ENCODE measurements at regions not wholly inside any gene's neighbourhood (a gene's known extent, or its start where the extent isn't known, plus 50 kb on each side); places are given as distances from the start of the nearest gene placed in this dataset.

- no peak for DNase-seq
Observed at GRCh38 chr2:180190851-180191250, 183.8 kb upstream of the CWC22 start.

GRCh38 chr2:180187611-180188010, 180.5 kb upstream of the CWC22 start:
- no peak for DNase-seq

DNA sequence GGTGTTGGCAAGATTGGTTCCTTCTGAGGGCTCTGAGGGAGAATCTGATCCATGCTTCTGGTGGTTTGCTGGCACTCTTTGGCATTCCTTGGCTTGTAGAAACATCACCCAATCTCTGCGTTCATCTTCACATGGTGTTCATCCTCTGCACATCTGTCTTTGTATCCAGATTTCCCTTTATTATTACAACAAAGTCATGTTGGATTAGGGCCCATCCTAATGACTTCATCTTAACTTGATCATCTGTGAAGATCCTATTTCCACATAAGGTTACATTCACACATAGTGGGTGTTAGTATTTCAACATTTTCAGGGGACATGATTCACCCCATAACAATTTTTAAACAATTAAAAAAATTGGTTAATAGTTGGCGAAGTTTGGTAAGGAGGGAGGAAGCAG, 177.4 kb upstream of the CWC22 start:
- no peak for DNase-seq

GRCh38 chr2:180180511-180180910, 173.4 kb upstream of the CWC22 start:
- DNase-seq = no peak

- DNase-seq = no peak
Observed at GRCh38 chr2:180177534-180177933, 170.4 kb upstream of the CWC22 start.

GRCh38 chr2:180175736-180176135, 168.6 kb upstream of the CWC22 start:
- DNase-seq = no peak

DNA sequence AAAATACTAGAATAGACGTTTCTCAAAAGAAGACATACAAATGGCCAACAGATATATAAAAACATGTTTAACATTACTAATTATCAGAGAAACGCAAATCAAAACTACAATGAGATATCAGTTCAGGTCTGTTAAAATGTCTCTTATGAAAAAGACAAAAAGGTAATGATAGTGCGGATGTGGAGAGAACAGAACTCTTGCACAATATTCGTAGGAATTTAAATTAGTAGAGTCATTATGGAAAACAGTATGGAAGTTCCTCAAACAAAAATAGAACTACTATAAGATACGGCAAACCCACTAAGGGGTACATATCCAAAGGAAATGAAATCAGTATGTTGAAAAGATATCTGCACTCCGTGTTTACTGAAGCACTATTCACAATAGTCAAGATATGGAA, 167.5 kb upstream of the CWC22 start:
- DNase-seq = no peak

DNA sequence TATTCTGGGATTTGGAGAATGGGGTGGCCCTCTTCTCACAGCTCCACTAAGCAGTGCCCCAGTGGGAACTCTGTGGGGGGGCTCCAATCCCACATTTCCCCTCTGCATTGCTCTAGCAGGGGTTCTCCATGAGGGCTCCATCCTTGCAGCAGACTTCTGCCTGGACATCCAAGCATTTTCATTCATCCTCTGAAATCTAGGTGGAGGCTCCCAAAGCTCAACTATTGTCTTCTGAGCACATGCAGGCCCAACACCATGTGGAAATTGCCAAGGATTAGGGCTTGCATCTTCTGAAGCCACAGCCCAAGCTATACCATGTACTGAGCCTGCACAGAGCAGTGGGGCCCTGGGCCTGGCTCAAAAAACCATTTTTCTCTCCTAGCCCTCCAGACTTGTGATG, 162.4 kb upstream of the CWC22 start:
- no peak for DNase-seq

DNA sequence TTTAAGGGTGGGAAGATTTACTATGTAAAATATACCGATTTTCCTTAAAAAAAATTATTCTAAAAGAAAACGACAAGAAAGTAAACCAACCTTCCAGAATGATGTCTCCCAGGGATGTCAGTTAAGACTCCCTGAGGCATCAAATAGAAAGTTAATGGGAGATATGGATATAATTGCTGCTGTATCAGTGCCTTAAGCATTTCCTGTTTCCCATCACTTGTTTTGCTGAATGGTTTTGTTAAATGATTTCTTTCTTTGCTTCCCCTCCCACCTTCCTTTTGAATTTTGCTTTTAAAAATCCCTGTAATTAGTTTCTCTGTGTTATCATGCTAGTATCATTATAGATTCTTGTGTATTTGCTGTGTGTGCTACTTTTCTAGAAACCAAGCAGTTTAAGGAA, 154.3 kb upstream of the CWC22 start:
- no peak for DNase-seq

DNA sequence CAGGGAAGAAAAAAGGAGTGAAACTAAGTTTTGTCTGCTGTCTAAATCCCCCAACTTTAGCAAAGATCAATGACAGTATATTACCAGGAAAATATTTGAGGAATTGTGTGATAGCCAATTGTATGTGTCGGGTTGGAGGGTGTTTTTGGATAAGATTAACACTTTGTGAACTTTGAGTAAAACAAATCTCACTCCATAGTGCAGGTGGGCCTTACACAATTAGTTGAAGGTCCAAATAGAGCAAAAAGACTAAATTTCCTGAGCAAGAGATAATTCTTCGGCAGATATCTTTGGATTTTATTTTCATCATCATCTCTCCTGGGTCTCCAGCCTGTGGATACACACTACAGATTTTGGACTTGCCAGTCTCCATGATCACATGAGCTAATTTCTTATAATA, 152.8 kb upstream of the CWC22 start:
- no peak for DNase-seq

GRCh38 chr2:180158961-180159360, 151.9 kb upstream of the CWC22 start:
- no peak for DNase-seq

GRCh38 chr2:180156651-180157050, 149.6 kb upstream of the CWC22 start:
- no peak for DNase-seq

DNA sequence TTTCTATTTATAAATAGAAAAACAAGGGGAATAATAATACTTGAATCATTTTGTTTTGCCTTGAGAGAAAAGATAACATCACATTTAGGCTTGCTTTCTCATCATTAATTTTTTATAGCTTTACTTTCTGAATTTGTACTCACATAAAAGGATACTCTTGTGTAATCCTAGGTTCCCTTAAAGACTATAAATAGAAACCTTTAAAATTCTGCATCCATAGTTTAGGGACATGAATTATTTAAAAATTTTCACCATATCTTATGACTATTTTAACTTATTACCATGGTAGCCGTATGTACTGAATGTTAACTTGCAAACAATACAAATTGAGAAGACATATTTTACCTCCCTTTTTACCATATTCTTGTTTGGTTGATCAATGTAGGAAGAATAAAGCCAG, 143.5 kb upstream of the CWC22 start:
- DNase-seq = no peak

- DNase-seq = no peak
Observed at GRCh38 chr2:180146541-180146940, 139.4 kb upstream of the CWC22 start.

GRCh38 chr2:180146114-180146513, 139.0 kb upstream of the CWC22 start:
- no peak for DNase-seq

- DNase-seq = no peak
Observed at GRCh38 chr2:180145163-180145562, 138.1 kb upstream of the CWC22 start.

DNA sequence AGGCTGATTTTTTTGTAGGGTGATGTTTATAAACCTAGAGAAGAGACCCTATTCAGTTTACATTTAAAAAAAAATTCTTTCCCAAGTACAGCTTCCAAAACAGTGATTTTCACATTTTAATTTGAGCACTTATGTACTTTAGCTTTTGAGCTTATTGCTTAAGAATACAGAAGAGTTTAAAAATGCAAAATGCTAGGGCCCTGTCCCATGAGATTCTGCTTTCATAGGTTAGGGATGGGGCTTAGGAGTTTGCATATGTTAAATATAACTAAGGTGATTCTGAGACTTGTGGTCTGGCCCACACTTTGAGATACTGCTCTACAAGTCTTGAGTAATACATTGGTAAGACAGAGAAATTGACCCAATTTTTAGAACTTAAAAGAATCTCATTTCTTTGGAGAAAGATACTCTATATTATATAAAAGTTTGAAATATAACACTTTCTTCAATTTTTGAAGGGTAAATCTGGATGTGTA, 137.3 kb upstream of the CWC22 start:
- DNase-seq = no peak

DNA sequence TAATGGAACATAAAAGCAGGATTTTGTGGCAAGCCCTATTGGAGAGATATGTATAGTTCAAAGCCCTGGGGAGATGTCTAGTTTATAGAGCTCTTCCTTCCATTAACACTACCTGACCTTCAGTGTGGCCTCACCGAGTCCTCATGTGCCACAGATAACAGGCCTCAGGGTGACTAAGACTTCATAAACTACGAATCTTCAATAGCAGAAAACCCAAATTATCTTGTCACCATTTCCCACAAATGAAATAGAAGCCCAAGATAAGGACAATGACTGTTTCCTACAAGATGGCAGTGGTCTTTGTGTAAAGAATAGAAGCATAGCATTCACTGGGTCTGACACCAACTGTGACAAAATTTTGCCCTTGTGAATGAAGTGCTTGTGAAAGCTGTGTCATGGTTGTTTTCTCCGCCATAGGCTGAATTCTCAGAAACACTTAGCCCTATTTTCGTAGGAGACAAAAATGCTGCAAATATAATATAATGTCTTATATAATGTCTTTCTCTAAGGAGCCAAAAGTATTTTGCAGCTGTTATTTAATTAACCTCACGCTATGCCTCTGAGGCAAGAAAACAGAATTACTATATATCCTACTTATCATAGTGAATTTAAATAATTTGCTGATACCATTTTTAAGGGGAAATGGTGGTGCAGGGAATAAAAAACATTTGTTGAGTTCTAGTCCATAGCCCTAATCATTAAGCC, 136.7 kb upstream of the CWC22 start:
- no peak for DNase-seq

- DNase-seq = no peak
Observed at GRCh38 chr2:180141600-180141999, 134.5 kb upstream of the CWC22 start.

- DNase-seq = no peak
Observed at GRCh38 chr2:180133736-180134135, 126.6 kb upstream of the CWC22 start.

GRCh38 chr2:180130403-180130802, 123.3 kb upstream of the CWC22 start:
- DNase-seq = no peak

DNA sequence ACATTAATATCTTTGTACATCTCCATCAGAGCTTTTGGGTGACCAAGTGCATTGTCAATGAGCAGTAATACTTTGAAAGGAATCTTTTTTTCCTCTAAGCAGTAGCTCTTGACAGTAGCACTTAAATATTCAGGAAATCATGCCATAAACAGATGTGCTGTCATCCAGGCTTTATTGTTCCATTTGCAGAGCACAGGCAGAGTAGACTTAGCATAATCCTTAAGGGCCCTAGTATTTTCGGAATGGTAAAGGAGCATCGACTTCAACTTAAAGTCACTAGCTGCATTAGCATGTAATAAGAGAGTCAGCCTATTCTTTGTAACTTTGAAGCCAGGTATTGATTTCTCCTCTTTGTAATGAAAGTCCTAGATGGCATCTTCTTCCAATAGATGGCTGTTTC, 121.8 kb upstream of the CWC22 start:
- DNase-seq = no peak

DNA sequence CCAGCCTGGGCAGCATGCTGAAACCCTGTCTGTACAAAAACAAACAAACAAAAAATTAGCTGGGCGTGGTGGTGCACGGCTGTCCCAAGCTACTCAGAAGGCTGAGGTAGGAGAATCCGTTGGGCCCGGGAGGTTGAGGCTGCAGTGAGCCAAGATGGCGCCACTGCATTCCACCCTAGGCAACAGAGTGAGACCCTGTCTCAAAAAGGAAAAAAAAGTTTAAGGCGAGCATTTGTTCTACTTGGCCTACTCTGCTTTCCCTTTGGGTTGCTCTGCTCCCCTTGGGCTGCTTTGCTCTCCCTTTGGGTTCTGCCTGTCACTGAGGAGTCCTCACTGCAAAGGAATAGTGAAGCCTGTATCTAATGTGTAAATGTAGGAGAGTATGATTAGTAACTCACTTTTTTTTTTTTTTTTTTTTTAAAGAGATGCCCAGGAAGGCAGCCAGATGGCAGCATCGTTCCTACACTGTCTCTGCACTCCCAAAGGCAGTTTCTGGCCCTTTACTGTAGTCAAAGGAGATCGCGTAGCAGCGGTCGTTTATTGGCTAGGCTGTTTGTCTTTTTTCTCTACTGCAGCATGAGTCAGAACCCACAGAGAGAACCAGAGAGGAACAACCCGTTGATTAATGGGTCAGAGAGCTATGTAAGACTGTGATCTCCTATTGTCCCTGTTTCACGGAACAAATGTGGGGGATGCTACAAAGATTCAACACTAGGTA, 118.3 kb upstream of the CWC22 start:
- peak; percentile 53 for DNase-seq

- no peak for DNase-seq
Observed at GRCh38 chr2:180124273-180125139, 117.4 kb upstream of the CWC22 start.

Measured in activated CD8-positive, alpha-beta memory T cell treated with anti-CD3 and anti-CD28 coated beads, Interleukin-2, amount 50 U/mL, for 48 hours (primary cell).